BE2C (cell line): ENCODE measurements at regions not wholly inside any gene's neighbourhood (a gene's known extent, or its start where the extent isn't known, plus 50 kb on each side); places are given as distances from the start of the nearest gene placed in this dataset.

ENCODE experiments used
- DNase-seq: peaks from one replicate; pipeline ENCODE4 v3.0.0-alpha.2; 2020
- H3K27me3 ChIP-seq: fragments of 250-450 bp; sonication (Bioruptor Pico); 2 replicates; pipeline ENCODE4 v1.5.1; 2020; ENCODE audit warnings: mild to moderate bottlenecking
- H3K36me3 ChIP-seq: fragments of 250-450 bp; sonication (Bioruptor Pico); 2 replicates; pipeline ENCODE4 v1.5.1; 2020; ENCODE audit warnings: mild to moderate bottlenecking
- H3K4me1 ChIP-seq: fragments of 250-450 bp; sonication (Bioruptor Pico); 2 replicates; pipeline ENCODE4 v1.5.1; 2020
- H3K4me3 ChIP-seq: 2 replicates; pipeline ENCODE4 v1.5.1; 2011; ENCODE audit warnings: low read depth, low read length
- H3K9me3 ChIP-seq: fragments of 250-450 bp; sonication (Bioruptor Pico); 2 replicates; pipeline ENCODE4 v1.5.1; 2020
- CTCF ChIP-seq: IDR thresholded peaks from 2 replicates; pipeline ENCODE4 v1.5.1; 2012; ENCODE audit warnings: mild to moderate bottlenecking, low read depth, low read length

GRCh38 chr3:107861422-107861821 is 229.4 kb downstream of the CD47 start:
- H3K4me3 ChIP-seq: no peak overlapping the region
- no peak for DNase-seq

More at GRCh38 chr3:107861422-107861821, 229.4 kb downstream of the CD47 start:
- no peaks in the 10 kb centered on the region for H3K36me3 ChIP-seq
- H3K4me1 ChIP-seq: no peaks in the 10 kb centered on the region
- TF ChIP-seq CTCF: no peak
- H3K9me3 ChIP-seq: no peaks in the 10 kb centered on the region
- no peaks in the 10 kb centered on the region for H3K27me3 ChIP-seq
